GM18519 (cell line): ENCODE measurements at regions not wholly inside any gene's neighbourhood (a gene's known extent, or its start where the extent isn't known, plus 50 kb on each side); places are given as distances from the start of the nearest gene placed in this dataset.
"Not testable (repeated sequence)": the region's sequence is repeated elsewhere in the genome, so short reads cannot be mapped to it uniquely, and the experiment has no call there.

ENCODE experiments used
- ATAC-seq: cut with Tn5 transposase; IDR thresholded peaks from one replicate; pipeline ENCODE4 v1.9.1; 2021; ENCODE audit warnings: mild to moderate bottlenecking, moderate library complexity; ENCODE audit not compliant: unreplicated experiment, low FRiP score

- no peak for ATAC-seq
Observed at GRCh38 chr3:127045435-127046045, 62.6 kb downstream of the PLXNA1 start.

GRCh38 chr3:127046690-127047089 lies 63.8 kb downstream of the PLXNA1 start:
- not testable (repeated sequence) for ATAC-seq

GRCh38 chr3:127049393-127049792 lies 66.5 kb downstream of the PLXNA1 start:
- ATAC-seq: no peak

- no peak for ATAC-seq
Observed at GRCh38 chr3:127050733-127051132, 67.8 kb downstream of the PLXNA1 start.

GRCh38 chr3:127052121-127052561 lies 69.2 kb downstream of the PLXNA1 start:
- ATAC-seq: no peak

- ATAC-seq: no peak
Observed at GRCh38 chr3:127053026-127053425, 70.1 kb downstream of the PLXNA1 start.

- no peak for ATAC-seq
Observed at GRCh38 chr3:127053450-127053849, 70.5 kb downstream of the PLXNA1 start.

- no peak for ATAC-seq
Observed at GRCh38 chr3:127053979-127054378, 71.1 kb downstream of the PLXNA1 start.

- no peak for ATAC-seq
Observed at GRCh38 chr3:127056281-127056680, 73.4 kb downstream of the PLXNA1 start.

GRCh38 chr3:127056976-127057375 lies 74.1 kb downstream of the PLXNA1 start:
- no peak for ATAC-seq

GRCh38 chr3:127059072-127059471 lies 76.2 kb downstream of the PLXNA1 start:
- ATAC-seq: no peak

GRCh38 chr3:127061641-127062040 lies 78.7 kb downstream of the PLXNA1 start:
- ATAC-seq: no peak

- ATAC-seq: no peak
Observed at GRCh38 chr3:127062926-127063325, 80.0 kb downstream of the PLXNA1 start.

- no peak for ATAC-seq
Observed at GRCh38 chr3:127063916-127064315, 81.0 kb downstream of the PLXNA1 start.

- ATAC-seq: no peak
Observed at GRCh38 chr3:127064391-127065137, 81.6 kb downstream of the PLXNA1 start.

- ATAC-seq: no peak
Observed at GRCh38 chr3:127065138-127065427, 82.2 kb downstream of the PLXNA1 start.

- no peak for ATAC-seq
Observed at GRCh38 chr3:127065561-127066290, 82.8 kb downstream of the PLXNA1 start.

- ATAC-seq: no peak
Observed at GRCh38 chr3:127066635-127067034, 83.7 kb downstream of the PLXNA1 start.

- ATAC-seq: no peak
Observed at GRCh38 chr3:127067116-127067910, 84.4 kb downstream of the PLXNA1 start.

GRCh38 chr3:127068111-127068810 lies 85.3 kb downstream of the PLXNA1 start:
- ATAC-seq: no peak
